ENCODE measurements at regions not wholly inside any gene's neighbourhood (a gene's known extent, or its start where the extent isn't known, plus 50 kb on each side); places are given as distances from the start of the nearest gene placed in this dataset.

DNA sequence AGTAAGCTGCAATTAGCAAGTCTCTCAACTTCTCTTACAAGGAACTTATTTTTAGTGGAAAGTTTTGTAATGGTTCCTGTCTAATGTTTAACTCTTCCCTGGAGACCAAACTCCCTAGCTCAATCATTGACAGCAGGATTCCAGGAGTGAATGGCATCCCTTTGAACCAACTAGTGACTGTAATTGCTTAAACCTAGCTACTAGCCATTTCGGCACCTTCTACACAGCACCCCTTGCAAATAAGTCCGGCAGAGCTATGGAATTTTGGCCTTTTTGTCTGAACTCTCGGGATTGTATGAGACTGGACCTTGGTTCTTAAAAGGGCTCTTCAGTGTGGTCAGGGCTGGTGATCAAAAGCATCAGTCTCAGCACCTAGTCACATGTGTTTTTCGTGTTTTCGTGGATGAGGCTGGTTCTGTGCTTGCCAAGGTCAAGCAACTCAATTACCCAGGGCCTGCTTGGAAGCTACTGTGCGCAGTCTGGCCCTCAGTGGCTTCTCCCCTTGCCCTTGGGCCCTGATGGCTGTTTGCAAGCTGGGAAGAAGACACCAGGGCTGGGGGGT is 135.3 kb upstream of the NEDD9 start (continued):
- TF ChIP-seq LCORL (IDR thresholded peaks at IDR 0.05) (peak; percentile 98), LCORL (CRISPR knock-in tag; IDR thresholded peaks at IDR 0.05) (peak; percentile 100), CREM (IDR thresholded peaks at IDR 0.05) (peak; percentile 94), CREM (CRISPR knock-in tag; IDR thresholded peaks at IDR 0.05) (no peak), ZNF292 (CRISPR knock-in tag; IDR thresholded peaks at IDR 0.05; ENCODE audit: borderline replicate concordance, low read depth) (peak; percentile 95), GLI4 (CRISPR knock-in tag; IDR thresholded peaks at IDR 0.05; ENCODE audit: borderline replicate concordance) (no peak)
- TF ChIP-seq, protein P1, sequence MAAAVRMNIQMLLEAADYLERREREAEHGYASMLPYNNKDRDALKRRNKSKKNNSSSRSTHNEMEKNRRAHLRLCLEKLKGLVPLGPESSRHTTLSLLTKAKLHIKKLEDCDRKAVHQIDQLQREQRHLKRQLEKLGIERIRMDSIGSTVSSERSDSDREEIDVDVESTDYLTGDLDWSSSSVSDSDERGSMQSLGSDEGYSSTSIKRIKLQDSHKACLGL (CRISPR knock-in tag; IDR thresholded peaks at IDR 0.05), result no peak
- TF ChIP-seq, protein P2, sequence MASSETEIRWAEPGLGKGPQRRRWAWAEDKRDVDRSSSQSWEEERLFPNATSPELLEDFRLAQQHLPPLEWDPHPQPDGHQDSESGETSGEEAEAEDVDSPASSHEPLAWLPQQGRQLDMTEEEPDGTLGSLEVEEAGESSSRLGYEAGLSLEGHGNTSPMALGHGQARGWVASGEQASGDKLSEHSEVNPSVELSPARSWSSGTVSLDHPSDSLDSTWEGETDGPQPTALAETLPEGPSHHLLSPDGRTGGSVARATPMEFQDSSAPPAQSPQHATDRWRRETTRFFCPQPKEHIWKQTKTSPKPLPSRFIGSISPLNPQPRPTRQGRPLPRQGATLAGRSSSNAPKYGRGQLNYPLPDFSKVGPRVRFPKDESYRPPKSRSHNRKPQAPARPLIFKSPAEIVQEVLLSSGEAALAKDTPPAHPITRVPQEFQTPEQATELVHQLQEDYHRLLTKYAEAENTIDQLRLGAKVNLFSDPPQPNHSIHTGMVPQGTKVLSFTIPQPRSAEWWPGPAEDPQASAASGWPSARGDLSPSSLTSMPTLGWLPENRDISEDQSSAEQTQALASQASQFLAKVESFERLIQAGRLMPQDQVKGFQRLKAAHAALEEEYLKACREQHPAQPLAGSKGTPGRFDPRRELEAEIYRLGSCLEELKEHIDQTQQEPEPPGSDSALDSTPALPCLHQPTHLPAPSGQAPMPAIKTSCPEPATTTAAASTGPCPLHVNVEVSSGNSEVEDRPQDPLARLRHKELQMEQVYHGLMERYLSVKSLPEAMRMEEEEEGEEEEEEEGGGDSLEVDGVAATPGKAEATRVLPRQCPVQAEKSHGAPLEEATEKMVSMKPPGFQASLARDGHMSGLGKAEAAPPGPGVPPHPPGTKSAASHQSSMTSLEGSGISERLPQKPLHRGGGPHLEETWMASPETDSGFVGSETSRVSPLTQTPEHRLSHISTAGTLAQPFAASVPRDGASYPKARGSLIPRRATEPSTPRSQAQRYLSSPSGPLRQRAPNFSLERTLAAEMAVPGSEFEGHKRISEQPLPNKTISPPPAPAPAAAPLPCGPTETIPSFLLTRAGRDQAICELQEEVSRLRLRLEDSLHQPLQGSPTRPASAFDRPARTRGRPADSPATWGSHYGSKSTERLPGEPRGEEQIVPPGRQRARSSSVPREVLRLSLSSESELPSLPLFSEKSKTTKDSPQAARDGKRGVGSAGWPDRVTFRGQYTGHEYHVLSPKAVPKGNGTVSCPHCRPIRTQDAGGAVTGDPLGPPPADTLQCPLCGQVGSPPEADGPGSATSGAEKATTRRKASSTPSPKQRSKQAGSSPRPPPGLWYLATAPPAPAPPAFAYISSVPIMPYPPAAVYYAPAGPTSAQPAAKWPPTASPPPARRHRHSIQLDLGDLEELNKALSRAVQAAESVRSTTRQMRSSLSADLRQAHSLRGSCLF (CRISPR knock-in tag; IDR thresholded peaks at IDR 0.05; ENCODE audit: borderline replicate concordance), result no peak
- TF ChIP-seq, protein P3, sequence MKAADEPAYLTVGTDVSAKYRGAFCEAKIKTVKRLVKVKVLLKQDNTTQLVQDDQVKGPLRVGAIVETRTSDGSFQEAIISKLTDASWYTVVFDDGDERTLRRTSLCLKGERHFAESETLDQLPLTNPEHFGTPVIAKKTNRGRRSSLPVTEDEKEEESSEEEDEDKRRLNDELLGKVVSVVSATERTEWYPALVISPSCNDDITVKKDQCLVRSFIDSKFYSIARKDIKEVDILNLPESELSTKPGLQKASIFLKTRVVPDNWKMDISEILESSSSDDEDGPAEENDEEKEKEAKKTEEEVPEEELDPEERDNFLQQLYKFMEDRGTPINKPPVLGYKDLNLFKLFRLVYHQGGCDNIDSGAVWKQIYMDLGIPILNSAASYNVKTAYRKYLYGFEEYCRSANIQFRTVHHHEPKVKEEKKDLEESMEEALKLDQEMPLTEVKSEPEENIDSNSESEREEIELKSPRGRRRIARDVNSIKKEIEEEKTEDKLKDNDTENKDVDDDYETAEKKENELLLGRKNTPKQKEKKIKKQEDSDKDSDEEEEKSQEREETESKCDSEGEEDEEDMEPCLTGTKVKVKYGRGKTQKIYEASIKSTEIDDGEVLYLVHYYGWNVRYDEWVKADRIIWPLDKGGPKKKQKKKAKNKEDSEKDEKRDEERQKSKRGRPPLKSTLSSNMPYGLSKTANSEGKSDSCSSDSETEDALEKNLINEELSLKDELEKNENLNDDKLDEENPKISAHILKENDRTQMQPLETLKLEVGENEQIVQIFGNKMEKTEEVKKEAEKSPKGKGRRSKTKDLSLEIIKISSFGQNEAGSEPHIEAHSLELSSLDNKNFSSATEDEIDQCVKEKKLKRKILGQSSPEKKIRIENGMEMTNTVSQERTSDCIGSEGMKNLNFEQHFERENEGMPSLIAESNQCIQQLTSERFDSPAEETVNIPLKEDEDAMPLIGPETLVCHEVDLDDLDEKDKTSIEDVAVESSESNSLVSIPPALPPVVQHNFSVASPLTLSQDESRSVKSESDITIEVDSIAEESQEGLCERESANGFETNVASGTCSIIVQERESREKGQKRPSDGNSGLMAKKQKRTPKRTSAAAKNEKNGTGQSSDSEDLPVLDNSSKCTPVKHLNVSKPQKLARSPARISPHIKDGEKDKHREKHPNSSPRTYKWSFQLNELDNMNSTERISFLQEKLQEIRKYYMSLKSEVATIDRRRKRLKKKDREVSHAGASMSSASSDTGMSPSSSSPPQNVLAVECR (CRISPR knock-in tag; IDR thresholded peaks at IDR 0.05; ENCODE audit: borderline replicate concordance), result peak; percentile 49; the same call in 1 of the 2 replicates
- TF ChIP-seq, protein P4, sequence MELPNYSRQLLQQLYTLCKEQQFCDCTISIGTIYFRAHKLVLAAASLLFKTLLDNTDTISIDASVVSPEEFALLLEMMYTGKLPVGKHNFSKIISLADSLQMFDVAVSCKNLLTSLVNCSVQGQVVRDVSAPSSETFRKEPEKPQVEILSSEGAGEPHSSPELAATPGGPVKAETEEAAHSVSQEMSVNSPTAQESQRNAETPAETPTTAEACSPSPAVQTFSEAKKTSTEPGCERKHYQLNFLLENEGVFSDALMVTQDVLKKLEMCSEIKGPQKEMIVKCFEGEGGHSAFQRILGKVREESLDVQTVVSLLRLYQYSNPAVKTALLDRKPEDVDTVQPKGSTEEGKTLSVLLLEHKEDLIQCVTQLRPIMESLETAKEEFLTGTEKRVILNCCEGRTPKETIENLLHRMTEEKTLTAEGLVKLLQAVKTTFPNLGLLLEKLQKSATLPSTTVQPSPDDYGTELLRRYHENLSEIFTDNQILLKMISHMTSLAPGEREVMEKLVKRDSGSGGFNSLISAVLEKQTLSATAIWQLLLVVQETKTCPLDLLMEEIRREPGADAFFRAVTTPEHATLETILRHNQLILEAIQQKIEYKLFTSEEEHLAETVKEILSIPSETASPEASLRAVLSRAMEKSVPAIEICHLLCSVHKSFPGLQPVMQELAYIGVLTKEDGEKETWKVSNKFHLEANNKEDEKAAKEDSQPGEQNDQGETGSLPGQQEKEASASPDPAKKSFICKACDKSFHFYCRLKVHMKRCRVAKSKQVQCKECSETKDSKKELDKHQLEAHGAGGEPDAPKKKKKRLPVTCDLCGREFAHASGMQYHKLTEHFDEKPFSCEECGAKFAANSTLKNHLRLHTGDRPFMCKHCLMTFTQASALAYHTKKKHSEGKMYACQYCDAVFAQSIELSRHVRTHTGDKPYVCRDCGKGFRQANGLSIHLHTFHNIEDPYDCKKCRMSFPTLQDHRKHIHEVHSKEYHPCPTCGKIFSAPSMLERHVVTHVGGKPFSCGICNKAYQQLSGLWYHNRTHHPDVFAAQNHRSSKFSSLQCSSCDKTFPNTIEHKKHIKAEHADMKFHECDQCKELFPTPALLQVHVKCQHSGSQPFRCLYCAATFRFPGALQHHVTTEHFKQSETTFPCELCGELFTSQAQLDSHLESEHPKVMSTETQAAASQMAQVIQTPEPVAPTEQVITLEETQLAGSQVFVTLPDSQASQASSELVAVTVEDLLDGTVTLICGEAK (IDR thresholded peaks at IDR 0.05), result no peak
- TF ChIP-seq, protein P4 (CRISPR knock-in tag; IDR thresholded peaks at IDR 0.05), result peak; percentile 79; the same call in 1 of the 2 replicates

Measured in HepG2 (cell line).